Stimulated activated naive CD8-positive, alpha-beta T cell treated with anti-CD3 and anti-CD28 coated beads, Interleukin-15, amount 100 ng/mL, for 72 hours (primary cell): ENCODE measurements at regions not wholly inside any gene's neighbourhood (a gene's known extent, or its start where the extent isn't known, plus 50 kb on each side); places are given as distances from the start of the nearest gene placed in this dataset.
"Not testable (repeated sequence)": the region's sequence is repeated elsewhere in the genome, so short reads cannot be mapped to it uniquely, and the experiment has no call there.

Source experiments
- ATAC-seq: fragments of 150-1000 bp; cut with Tn5 transposase; 2 replicates; pipeline ENCODE4 v1.10.0; 2021; ENCODE audit warnings: mild to moderate bottlenecking, moderate library complexity
- DNase-seq, 2 donors: peaks; one replicate each; pipeline ENCODE4 v3.0.0; 2021 to 2022
- H3K27ac Mint-ChIP-seq, 2 donors: one replicate each; pipeline ENCODE4 v1.8.0; 2022; ENCODE audit warnings: mild to moderate bottlenecking in 2 of 2, mixed read lengths in 2 of 2, moderate library complexity in 2 of 2
- H3K27me3 Mint-ChIP-seq: one replicate; pipeline ENCODE4 v1.8.0; 2022; ENCODE audit warnings: mixed read lengths
- H3K4me1 Mint-ChIP-seq: one replicate; pipeline ENCODE4 v1.8.0; 2022; ENCODE audit warnings: mild to moderate bottlenecking, mixed read lengths
- H3K4me3 Mint-ChIP-seq, 2 donors: one replicate each; pipeline ENCODE4 v1.8.0; 2022; ENCODE audit warnings: mild to moderate bottlenecking in 2 of 2, mixed read lengths in 2 of 2, moderate library complexity in 1 of 2
- H3K9me3 Mint-ChIP-seq, 2 donors: one replicate each; pipeline ENCODE4 v1.8.0; 2022; ENCODE audit warnings: mixed read lengths in 2 of 2

- peaks cover 6 to 16% of the 10 kb centered on the region in 2 donors for H3K9me3 Mint-ChIP-seq
- DNase-seq = no peak
- peaks cover 20% of the 10 kb centered on the region for H3K4me1 Mint-ChIP-seq
- H3K27me3 Mint-ChIP-seq = no peaks in the 10 kb centered on the region
- ATAC-seq = no peak
- H3K4me3 Mint-ChIP-seq = no peak overlapping the region
- H3K27ac Mint-ChIP-seq = no peak overlapping the region
Measured at GRCh38 chr2:176876493-176877103, 336.0 kb upstream of the HNRNPA3 start.

DNA sequence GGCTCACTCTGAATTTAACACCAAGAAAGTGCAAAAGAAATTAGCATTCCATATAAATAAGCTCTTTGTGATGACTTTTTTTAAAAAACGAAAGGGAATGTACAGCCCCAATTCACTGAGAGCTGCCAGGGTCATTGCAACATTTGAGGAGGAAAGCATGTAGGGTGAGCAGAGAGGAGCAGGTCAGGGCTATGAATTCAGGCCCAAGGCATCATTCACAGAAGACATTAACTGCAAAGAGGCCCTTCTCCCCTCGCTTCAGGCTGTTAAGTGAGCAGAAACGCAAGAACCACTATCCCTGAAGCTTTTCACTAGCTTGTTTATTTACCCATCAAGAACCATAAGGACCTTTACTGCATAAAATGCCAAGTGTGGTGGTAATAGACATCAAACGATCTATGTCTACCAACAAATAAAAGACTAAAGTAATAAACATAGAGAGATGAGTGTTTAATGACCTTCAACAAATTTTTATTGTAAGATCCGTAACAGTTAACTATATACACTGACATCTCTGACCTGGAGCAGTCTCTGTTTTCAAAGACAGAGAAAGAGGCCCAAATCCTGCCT, 333.1 kb upstream of the HNRNPA3 start:
- no peak for ATAC-seq
- H3K9me3 Mint-ChIP-seq = no peaks in the 10 kb centered on the region
- H3K4me3 Mint-ChIP-seq = no peak overlapping the region
- no peak overlapping the region for H3K27ac Mint-ChIP-seq
- no peak for DNase-seq
- no peaks in the 10 kb centered on the region for H3K27me3 Mint-ChIP-seq
- H3K4me1 Mint-ChIP-seq = peaks cover 12% of the 10 kb centered on the region

GRCh38 chr2:176882045-176882444, 330.5 kb upstream of the HNRNPA3 start:
- H3K4me1 Mint-ChIP-seq, H3K4me3 Mint-ChIP-seq, H3K9me3 Mint-ChIP-seq, DNase-seq, ATAC-seq, H3K27ac Mint-ChIP-seq, H3K27me3 Mint-ChIP-seq: not testable (repeated sequence)

GRCh38 chr2:176885001-176885643, 327.5 kb upstream of the HNRNPA3 start:
- no peak overlapping the region for H3K27ac Mint-ChIP-seq
- H3K4me1 Mint-ChIP-seq = no peaks in the 10 kb centered on the region
- no peaks in the 10 kb centered on the region for H3K27me3 Mint-ChIP-seq
- no peak for DNase-seq
- ATAC-seq = no peak
- no peaks in the 10 kb centered on the region for H3K9me3 Mint-ChIP-seq
- no peak overlapping the region for H3K4me3 Mint-ChIP-seq

- no peak overlapping the region for H3K4me3 Mint-ChIP-seq
Measured at GRCh38 chr2:176885661-176886060, 326.9 kb upstream of the HNRNPA3 start.

GRCh38 chr2:176891105-176891504, 321.5 kb upstream of the HNRNPA3 start:
- no peak overlapping the region for H3K4me3 Mint-ChIP-seq
- ATAC-seq (no peak), DNase-seq (no peak)
- peak overlapping the region in 1 of 2 donors; percentile 6 for H3K27ac Mint-ChIP-seq
- H3K4me1 Mint-ChIP-seq = no peaks in the 10 kb centered on the region
- H3K27me3 Mint-ChIP-seq = no peaks in the 10 kb centered on the region
- no peaks in the 10 kb centered on the region for H3K9me3 Mint-ChIP-seq

More at GRCh38 chr2:176885661-176886060, 326.9 kb upstream of the HNRNPA3 start:
- peak overlapping the region in 1 of 2 donors; percentile 27 for H3K27ac Mint-ChIP-seq
- H3K4me1 Mint-ChIP-seq = no peaks in the 10 kb centered on the region
- no peaks in the 10 kb centered on the region for H3K27me3 Mint-ChIP-seq
- ATAC-seq (no peak), DNase-seq (no peak)
- H3K9me3 Mint-ChIP-seq = no peaks in the 10 kb centered on the region

- ATAC-seq = no peak
Measured at GRCh38 chr2:176891857-176892256, 320.7 kb upstream of the HNRNPA3 start.

DNA sequence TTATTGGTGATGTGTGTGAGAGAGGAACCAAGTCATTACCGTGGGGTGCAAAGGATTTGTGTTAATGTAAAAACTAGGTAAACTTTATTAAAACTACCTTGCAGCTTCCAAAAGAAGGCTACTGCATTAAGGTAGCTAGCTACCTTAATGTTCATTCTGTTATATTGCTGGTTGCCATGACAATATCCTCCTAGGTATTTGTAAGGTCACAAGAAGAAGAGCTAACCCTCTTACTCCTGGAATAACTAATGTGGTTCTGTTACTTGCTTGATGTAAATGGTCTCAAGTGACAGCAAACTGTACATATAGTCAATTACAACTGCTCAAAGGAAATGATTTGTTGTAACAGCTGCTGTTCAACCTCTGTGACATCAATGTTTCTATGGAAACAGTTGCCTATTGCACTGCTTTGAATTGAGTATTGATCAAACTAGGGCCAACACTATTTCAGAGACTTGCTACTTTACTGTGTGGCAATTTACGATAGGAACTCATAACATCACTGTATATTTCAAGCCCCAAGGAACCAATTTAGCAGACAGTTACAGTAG, 319.8 kb upstream of the HNRNPA3 start:
- no peak for ATAC-seq
- no peaks in the 10 kb centered on the region for H3K27me3 Mint-ChIP-seq
- H3K9me3 Mint-ChIP-seq = no peaks in the 10 kb centered on the region
- DNase-seq = no peak
- no peak overlapping the region for H3K27ac Mint-ChIP-seq
- H3K4me3 Mint-ChIP-seq = no peak overlapping the region
- no peaks in the 10 kb centered on the region for H3K4me1 Mint-ChIP-seq

More at GRCh38 chr2:176891857-176892256, 320.7 kb upstream of the HNRNPA3 start:
- Mint-ChIP-seq H3K4me3 (no peak overlapping the region), H3K4me1 (no peaks in the 10 kb centered on the region), H3K27me3 (no peaks in the 10 kb centered on the region), H3K27ac (no peak overlapping the region), H3K9me3 (no peaks in the 10 kb centered on the region)
- no peak for DNase-seq

DNA sequence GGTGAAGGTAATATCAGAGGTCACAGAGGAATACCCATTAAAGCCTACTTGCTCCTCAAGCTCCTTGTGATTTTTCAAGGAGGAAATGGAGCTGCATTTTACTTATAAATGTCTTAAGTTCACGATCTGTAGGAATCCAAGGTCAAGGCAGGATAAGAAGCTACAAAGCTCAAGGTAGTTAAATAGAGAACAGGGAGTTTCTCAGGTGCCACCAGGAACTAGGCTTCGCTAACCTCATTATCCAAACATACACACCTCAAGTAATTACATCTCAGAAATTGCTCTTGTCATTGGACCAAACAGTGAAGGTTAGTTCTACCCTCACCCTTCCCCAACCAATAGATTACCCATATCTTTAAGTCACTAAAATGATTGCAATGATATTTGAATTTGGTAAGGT, 317.4 kb upstream of the HNRNPA3 start:
- no peak overlapping the region for H3K4me3 Mint-ChIP-seq
- H3K27me3 Mint-ChIP-seq = no peaks in the 10 kb centered on the region
- H3K27ac Mint-ChIP-seq = no peak overlapping the region
- H3K4me1 Mint-ChIP-seq = no peaks in the 10 kb centered on the region
- no peaks in the 10 kb centered on the region for H3K9me3 Mint-ChIP-seq
- DNase-seq (no peak), ATAC-seq (no peak)

- Mint-ChIP-seq H3K9me3 (no peaks in the 10 kb centered on the region), H3K4me3 (no peak overlapping the region), H3K27me3 (no peaks in the 10 kb centered on the region), H3K4me1 (no peaks in the 10 kb centered on the region), H3K27ac (no peak overlapping the region)
- DNase-seq = no peak
- ATAC-seq = no peak
Measured at GRCh38 chr2:176902454-176902853, 310.1 kb upstream of the HNRNPA3 start.

GRCh38 chr2:176904053-176904452, 308.5 kb upstream of the HNRNPA3 start:
- not testable (repeated sequence) for H3K27me3 Mint-ChIP-seq, H3K4me1 Mint-ChIP-seq, H3K4me3 Mint-ChIP-seq, H3K9me3 Mint-ChIP-seq, H3K27ac Mint-ChIP-seq, DNase-seq, ATAC-seq

DNA sequence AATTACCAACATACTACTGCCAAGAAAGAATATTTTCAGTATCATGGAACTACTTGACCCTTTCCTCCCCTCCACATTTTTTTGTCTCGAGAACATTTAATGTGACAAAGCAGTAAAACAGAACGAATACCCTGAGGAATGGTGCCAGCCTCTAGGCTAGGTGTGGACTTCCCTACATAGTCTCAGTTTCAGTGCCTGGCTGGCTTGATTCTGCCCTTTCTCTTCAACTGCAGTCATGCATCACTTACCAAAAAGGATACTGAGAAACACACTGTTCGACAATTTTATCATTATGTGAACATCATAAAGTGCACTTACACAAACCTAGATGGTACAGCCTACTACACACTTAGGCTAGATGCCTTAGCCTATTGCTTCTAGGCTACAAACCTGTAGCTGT, 305.3 kb upstream of the HNRNPA3 start:
- Mint-ChIP-seq H3K27ac (no peak overlapping the region), H3K27me3 (no peaks in the 10 kb centered on the region), H3K4me3 (no peak overlapping the region), H3K9me3 (no peaks in the 10 kb centered on the region), H3K4me1 (peaks cover 9% of the 10 kb centered on the region)
- DNase-seq (no peak), ATAC-seq (no peak)

DNA sequence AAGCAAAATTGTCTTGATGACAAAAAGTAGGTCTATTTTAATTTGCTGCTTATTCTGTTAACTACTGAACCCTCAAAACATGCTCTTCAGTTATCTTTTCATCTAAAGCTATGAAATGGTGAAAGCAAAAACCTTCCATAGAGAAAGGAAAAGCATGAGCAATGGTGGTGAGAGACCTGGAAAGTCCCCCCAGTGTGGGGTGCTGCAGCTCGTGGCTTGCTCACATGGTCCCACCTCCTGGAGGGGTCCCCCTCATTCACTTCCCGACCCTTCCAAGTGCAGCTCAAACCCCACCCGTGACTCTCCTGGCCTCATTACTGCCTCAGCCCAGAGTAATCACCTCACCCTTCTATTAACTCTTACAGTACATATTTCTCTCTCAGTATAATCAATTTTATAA, 301.8 kb upstream of the HNRNPA3 start:
- Mint-ChIP-seq H3K4me3 (peak overlapping the region in 1 of 2 donors; percentile 34), H3K27me3 (no peaks in the 10 kb centered on the region), H3K9me3 (no peaks in the 10 kb centered on the region), H3K4me1 (peaks cover 9% of the 10 kb centered on the region), H3K27ac (peak overlapping the region in 1 of 2 donors; percentile 83)
- DNase-seq (no peak), ATAC-seq (peak; percentile 50)

DNA sequence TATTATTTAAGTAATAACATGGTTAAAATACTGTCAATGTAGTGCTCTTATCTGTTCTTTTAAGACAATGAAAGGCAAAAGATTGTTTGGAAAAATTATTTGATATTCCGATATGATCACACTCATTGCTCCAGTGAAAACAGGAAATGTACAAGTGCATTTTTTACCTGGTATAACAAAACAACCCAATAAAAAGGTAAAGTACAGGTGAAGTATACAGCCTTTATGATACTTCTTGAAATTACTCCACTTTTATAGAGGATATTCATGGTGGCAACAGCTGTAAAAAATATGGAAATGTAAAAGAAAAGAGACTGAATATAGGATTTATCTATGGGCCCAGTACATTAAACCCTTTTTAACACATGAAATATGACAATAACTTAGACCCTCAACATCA, 298.6 kb upstream of the HNRNPA3 start:
- Mint-ChIP-seq H3K4me1 (peaks cover 9% of the 10 kb centered on the region), H3K4me3 (no peak overlapping the region), H3K27me3 (no peaks in the 10 kb centered on the region), H3K9me3 (no peaks in the 10 kb centered on the region), H3K27ac (no peak overlapping the region)
- ATAC-seq (no peak), DNase-seq (no peak)

DNA sequence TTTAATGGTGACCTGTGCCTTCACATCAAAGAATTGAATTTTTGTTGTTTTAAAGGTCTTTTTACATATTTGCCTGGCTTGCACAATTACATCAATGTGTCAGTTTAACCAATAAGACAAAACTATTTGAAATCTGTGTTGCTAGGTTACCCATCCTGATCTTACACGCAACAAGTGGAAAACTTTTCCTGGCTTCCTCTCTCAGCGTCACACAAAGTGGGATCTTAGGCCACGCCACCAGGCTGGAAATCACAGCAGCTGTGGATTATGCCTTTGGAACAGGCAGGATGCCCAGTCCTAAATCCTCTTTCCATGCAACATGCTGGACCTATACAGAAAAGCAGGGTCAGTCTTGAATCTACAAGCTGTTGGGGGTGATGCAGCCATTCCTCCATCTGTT, 298.2 kb upstream of the HNRNPA3 start:
- H3K4me3 Mint-ChIP-seq = no peak overlapping the region
- H3K9me3 Mint-ChIP-seq = no peaks in the 10 kb centered on the region
- ATAC-seq = no peak
- no peak overlapping the region for H3K27ac Mint-ChIP-seq
- peaks cover 9% of the 10 kb centered on the region for H3K4me1 Mint-ChIP-seq
- no peaks in the 10 kb centered on the region for H3K27me3 Mint-ChIP-seq
- DNase-seq = no peak

GRCh38 chr2:176922545-176922944, 290.0 kb upstream of the HNRNPA3 start:
- not testable (repeated sequence) for H3K9me3 Mint-ChIP-seq, ATAC-seq, H3K4me3 Mint-ChIP-seq, DNase-seq, H3K4me1 Mint-ChIP-seq, H3K27ac Mint-ChIP-seq, H3K27me3 Mint-ChIP-seq
